ENCODE measurements at regions not wholly inside any gene's neighbourhood (a gene's known extent, or its start where the extent isn't known, plus 50 kb on each side); places are given as distances from the start of the nearest gene placed in this dataset.
"Not testable (repeated sequence)": the region's sequence is repeated elsewhere in the genome, so short reads cannot be mapped to it uniquely, and the experiment has no call there.

DNA sequence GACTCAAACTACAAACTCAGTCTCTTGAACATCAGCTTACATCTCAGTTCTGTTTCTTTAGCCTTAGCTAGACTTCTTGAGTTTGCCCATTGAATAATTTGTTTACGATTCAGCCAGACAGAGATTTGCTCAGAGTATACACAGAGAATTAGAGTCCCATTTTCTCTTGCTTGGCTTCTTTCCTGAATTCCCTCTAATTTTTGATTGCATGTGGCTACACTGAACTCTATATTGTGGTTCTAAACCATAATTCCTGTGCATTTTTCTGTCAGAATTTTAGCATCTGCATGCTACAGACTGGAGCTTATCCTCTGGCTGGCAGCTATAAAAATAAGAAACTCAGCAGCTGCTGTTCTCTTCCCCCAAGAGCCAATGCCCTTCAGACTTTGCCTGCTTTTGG lies 354.9 kb downstream of the MDFIC start:
- no peak overlapping the region for H3K9ac ChIP-seq (ENCODE audit: low read length)
- H3K27me3 ChIP-seq (ENCODE audit: control insufficient read depth, insufficient read depth, low read length), result no peaks in the 10 kb centered on the region
- H3K4me3 ChIP-seq (ENCODE audit: low read length), result no peak overlapping the region
- H3K4me1 ChIP-seq (ENCODE audit: control insufficient read depth, low read depth, low read length), result no peaks in the 10 kb centered on the region
- no peaks in the 10 kb centered on the region for H3K9me3 ChIP-seq (ENCODE audit: control insufficient read depth, low read depth, low read length)
- H3K27ac ChIP-seq (ENCODE audit: low read length), result no peak overlapping the region
- no peaks in the 10 kb centered on the region for H3K36me3 ChIP-seq (ENCODE audit: control insufficient read depth, low read depth, low read length)

DNA sequence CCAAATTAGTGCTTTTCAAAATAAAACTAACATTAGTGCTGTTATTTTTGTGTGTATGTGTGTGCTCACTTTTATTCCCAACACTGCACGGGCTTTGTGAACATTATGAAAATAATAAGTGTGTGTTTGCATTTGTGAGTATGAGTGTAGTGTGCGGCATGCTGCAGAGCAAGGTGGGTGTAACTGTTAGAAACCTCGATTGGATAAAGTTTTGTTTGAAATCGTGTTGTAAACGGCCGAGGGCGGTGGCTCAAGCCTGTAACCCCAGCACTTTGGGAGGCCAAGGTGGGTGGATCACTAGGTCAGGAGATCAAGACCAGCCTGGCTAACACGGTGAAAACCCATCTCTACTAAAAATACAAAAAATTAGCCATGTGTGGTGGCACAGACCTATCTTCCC lies 352.0 kb downstream of the MDFIC start:
- H3K9ac ChIP-seq (ENCODE audit: low read length); H3K9me3 ChIP-seq (ENCODE audit: control insufficient read depth, low read depth, low read length): not testable (repeated sequence)

DNA sequence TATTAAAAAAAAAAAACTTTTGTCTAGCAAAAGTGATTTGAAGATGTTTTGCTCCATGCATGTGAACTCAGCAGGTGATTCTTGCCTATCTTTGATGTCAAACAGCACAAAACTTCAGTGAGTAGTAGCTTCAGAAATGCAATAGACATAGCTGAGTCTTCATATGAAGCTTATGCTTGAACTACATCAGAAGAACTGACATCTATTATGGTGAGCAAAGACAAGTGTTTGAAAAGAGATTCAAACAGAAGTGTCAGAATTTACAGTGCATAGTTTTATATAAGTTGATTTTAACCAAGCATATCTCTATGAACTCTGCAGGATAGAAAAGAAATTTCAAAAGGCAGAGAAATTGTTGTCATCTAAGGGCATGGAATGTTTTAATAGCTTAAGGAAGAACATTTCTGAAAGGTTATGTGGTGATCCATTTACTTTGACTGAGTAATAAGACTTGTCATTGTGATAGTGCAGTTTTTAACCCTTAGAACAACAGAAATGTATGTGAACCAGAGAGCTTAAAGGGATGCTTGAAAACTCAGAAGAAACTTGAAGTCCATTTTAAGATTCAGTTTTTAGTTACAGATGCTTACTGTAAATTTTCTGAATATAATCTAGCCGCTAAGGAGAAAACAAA lies 351.4 kb downstream of the MDFIC start:
- Histone ChIP-seq H3K4me3 (ENCODE audit: low read length) (no peak overlapping the region), H3K27me3 (ENCODE audit: control insufficient read depth, insufficient read depth, low read length) (no peaks in the 10 kb centered on the region), H3K4me1 (ENCODE audit: control insufficient read depth, low read depth, low read length) (no peaks in the 10 kb centered on the region), H3K36me3 (ENCODE audit: control insufficient read depth, low read depth, low read length) (no peaks in the 10 kb centered on the region), H3K9ac (ENCODE audit: low read length) (no peak overlapping the region), H3K27ac (ENCODE audit: low read length) (no peak overlapping the region), H3K9me3 (ENCODE audit: control insufficient read depth, low read depth, low read length) (no peaks in the 10 kb centered on the region)

More for the DNA sequence above, 352.0 kb downstream of the MDFIC start:
- not testable (repeated sequence) for H3K27me3 ChIP-seq (ENCODE audit: control insufficient read depth, insufficient read depth, low read length); H3K27ac ChIP-seq (ENCODE audit: low read length); H3K4me1 ChIP-seq (ENCODE audit: control insufficient read depth, low read depth, low read length); H3K4me3 ChIP-seq (ENCODE audit: low read length); H3K36me3 ChIP-seq (ENCODE audit: control insufficient read depth, low read depth, low read length)

DNA sequence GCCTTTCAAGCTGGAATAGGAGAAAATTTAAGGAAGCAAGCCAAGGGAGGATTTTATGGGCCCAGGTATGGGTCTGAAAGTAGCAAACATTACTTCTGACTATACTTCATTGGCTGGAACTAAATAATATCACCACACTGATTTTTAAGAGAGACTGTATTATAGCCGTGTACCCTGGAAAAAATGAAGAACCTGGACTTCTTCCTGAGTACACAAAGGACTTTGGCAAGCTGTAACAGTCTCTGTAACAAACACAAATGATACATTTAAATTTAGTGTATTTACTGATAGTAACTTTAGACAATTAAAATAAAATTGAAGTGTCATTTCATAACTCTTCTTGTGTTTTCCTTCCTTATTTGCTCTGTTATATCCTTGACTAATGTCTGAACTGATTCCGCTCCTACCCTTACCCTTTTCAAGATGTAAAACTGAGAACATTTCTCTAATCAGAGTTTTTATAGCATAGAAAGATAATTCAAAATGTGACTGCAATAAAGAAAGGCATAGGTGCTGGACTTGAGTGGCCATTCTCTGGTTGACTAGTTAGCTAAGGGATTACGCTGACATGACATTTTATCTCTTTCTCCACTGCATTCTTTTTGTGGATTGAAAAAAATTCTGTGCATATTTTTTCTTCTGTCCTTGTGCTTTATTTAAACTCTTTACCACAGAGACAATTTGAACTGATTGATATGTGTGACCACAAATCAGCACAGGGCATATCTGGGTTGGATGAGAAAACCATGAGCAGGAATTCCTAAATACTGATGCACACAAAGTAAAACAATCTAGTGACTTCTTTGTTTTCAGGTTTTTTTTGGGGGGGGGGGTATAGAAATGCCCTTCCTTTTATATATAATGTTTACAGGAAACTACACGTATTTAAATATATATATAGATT lies 349.7 kb downstream of the MDFIC start:
- H3K4me1 ChIP-seq (ENCODE audit: control insufficient read depth, low read depth, low read length), result no peaks in the 10 kb centered on the region
- no peak overlapping the region for H3K27ac ChIP-seq (ENCODE audit: low read length)
- H3K4me3 ChIP-seq (ENCODE audit: low read length), result no peak overlapping the region
- H3K9me3 ChIP-seq (ENCODE audit: control insufficient read depth, low read depth, low read length), result no peaks in the 10 kb centered on the region
- no peaks in the 10 kb centered on the region for H3K27me3 ChIP-seq (ENCODE audit: control insufficient read depth, insufficient read depth, low read length)
- H3K9ac ChIP-seq (ENCODE audit: low read length), result no peak overlapping the region
- no peaks in the 10 kb centered on the region for H3K36me3 ChIP-seq (ENCODE audit: control insufficient read depth, low read depth, low read length)

DNA sequence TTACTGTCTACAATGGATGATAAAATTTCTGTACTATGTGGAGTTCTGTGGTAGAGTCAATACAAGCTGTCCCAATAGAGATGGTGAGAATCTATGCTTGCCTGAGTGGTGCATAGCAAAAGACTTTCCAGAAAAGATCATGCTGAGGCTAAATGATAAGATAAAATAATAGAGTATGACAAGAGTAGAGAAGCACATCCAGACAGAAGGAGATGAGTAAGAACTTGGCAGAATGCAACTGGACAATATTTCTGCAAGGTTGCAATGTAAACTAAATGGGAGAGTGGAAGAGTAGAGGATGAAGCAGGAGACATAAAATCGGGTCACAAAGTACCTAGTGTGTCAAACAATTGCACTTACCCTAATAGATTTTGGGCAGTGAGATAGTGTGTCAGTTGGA lies 347.6 kb downstream of the MDFIC start:
- Histone ChIP-seq H3K36me3 (ENCODE audit: control insufficient read depth, low read depth, low read length) (no peaks in the 10 kb centered on the region), H3K4me1 (ENCODE audit: control insufficient read depth, low read depth, low read length) (no peaks in the 10 kb centered on the region), H3K27me3 (ENCODE audit: control insufficient read depth, insufficient read depth, low read length) (no peaks in the 10 kb centered on the region), H3K27ac (ENCODE audit: low read length) (no peak overlapping the region), H3K9me3 (ENCODE audit: control insufficient read depth, low read depth, low read length) (no peaks in the 10 kb centered on the region), H3K4me3 (ENCODE audit: low read length) (no peak overlapping the region), H3K9ac (ENCODE audit: low read length) (no peak overlapping the region)

DNA sequence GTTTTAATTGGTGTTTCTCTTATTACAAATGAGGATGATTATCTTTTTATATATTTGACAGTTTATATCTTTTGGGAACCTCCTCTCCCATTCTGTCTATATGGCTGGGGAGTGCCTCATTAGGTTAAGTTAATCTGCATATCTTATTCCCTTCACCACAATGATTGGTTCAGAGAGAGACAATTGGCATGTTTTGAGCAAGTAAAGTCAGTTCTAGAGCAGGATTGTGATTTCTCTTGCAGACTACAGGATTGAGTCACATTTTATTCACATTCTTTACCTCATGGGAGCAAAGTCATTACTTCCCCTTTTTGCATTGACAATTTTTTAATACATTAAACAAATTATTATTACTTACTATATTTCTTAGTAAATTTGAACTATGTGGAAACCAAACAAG lies 345.6 kb downstream of the MDFIC start:
- H3K4me3 ChIP-seq (ENCODE audit: low read length), result no peak overlapping the region
- no peak overlapping the region for H3K27ac ChIP-seq (ENCODE audit: low read length)
- no peaks in the 10 kb centered on the region for H3K27me3 ChIP-seq (ENCODE audit: control insufficient read depth, insufficient read depth, low read length)
- no peaks in the 10 kb centered on the region for H3K4me1 ChIP-seq (ENCODE audit: control insufficient read depth, low read depth, low read length)
- no peaks in the 10 kb centered on the region for H3K9me3 ChIP-seq (ENCODE audit: control insufficient read depth, low read depth, low read length)
- H3K36me3 ChIP-seq (ENCODE audit: control insufficient read depth, low read depth, low read length), result no peaks in the 10 kb centered on the region
- H3K9ac ChIP-seq (ENCODE audit: low read length), result no peak overlapping the region

DNA sequence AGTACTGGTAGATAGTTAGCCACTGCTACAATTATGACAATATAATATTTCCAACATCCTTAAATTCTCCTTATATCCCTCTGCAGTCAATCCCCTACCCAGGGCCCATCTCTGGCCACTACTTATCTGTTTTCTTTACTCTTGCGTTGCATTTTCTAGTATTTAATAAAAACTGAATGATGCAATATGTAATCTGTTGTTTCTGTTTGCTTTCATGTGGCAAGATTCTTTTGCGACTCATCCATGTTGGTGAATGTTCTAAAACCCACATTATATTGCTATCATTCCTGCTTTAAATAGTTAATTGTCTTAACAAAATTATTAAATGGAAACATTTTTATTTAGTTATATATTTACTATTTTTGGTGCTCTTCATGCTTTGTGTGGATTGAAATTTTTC lies 338.5 kb downstream of the MDFIC start:
- H3K27ac ChIP-seq (ENCODE audit: low read length), result no peak overlapping the region
- H3K9me3 ChIP-seq (ENCODE audit: control insufficient read depth, low read depth, low read length), result no peaks in the 10 kb centered on the region
- no peak overlapping the region for H3K4me3 ChIP-seq (ENCODE audit: low read length)
- no peaks in the 10 kb centered on the region for H3K36me3 ChIP-seq (ENCODE audit: control insufficient read depth, low read depth, low read length)
- no peaks in the 10 kb centered on the region for H3K27me3 ChIP-seq (ENCODE audit: control insufficient read depth, insufficient read depth, low read length)
- no peak overlapping the region for H3K9ac ChIP-seq (ENCODE audit: low read length)
- no peaks in the 10 kb centered on the region for H3K4me1 ChIP-seq (ENCODE audit: control insufficient read depth, low read depth, low read length)

DNA sequence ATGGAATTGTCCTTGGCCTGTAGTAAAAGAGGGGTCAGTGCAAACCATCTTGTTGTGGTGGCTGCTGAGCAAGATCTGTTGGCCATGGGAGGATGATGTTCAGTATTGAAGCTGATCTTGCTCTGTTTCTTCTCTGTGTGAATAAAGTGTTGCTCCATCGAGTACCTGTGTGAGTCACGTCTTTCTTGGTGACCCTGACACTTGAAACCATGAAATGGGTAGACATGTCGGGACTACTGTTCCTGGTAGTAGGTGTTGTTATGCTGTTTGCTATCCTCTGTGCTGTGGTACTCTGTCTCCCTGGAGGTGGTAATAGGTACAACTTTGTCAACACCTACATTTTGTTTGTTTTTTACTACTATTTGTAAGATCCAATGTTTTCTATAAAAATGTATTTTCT lies 330.6 kb downstream of the MDFIC start:
- H3K9ac ChIP-seq (ENCODE audit: low read length), result no peak overlapping the region
- H3K4me1 ChIP-seq (ENCODE audit: control insufficient read depth, low read depth, low read length), result no peaks in the 10 kb centered on the region
- no peaks in the 10 kb centered on the region for H3K9me3 ChIP-seq (ENCODE audit: control insufficient read depth, low read depth, low read length)
- H3K4me3 ChIP-seq (ENCODE audit: low read length), result no peak overlapping the region
- no peak overlapping the region for H3K27ac ChIP-seq (ENCODE audit: low read length)
- no peaks in the 10 kb centered on the region for H3K36me3 ChIP-seq (ENCODE audit: control insufficient read depth, low read depth, low read length)
- no peaks in the 10 kb centered on the region for H3K27me3 ChIP-seq (ENCODE audit: control insufficient read depth, insufficient read depth, low read length)

DNA sequence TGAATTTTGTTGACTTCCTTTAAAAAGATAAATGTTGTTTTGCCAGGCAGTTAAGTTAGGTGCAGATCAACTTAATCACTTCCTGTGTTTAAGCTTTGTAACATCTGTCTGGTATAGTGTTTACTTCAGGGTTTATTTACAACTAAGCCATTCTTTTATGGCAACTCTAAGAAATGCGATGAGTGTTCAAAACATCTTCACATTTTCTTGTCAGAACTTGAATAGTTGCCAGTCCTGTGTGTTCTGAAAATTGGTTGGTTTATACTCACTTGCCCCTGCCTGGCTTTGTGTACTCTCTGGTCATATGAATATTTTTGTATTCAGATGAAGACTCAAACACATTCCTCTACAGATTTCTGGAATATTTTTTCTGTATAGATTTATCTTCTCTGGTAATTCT lies 327.2 kb downstream of the MDFIC start:
- Histone ChIP-seq H3K27me3 (ENCODE audit: control insufficient read depth, insufficient read depth, low read length) (no peaks in the 10 kb centered on the region), H3K36me3 (ENCODE audit: control insufficient read depth, low read depth, low read length) (no peaks in the 10 kb centered on the region), H3K9me3 (ENCODE audit: control insufficient read depth, low read depth, low read length) (no peaks in the 10 kb centered on the region), H3K4me1 (ENCODE audit: control insufficient read depth, low read depth, low read length) (no peaks in the 10 kb centered on the region), H3K9ac (ENCODE audit: low read length) (no peak overlapping the region), H3K4me3 (ENCODE audit: low read length) (no peak overlapping the region), H3K27ac (ENCODE audit: low read length) (no peak overlapping the region)

DNA sequence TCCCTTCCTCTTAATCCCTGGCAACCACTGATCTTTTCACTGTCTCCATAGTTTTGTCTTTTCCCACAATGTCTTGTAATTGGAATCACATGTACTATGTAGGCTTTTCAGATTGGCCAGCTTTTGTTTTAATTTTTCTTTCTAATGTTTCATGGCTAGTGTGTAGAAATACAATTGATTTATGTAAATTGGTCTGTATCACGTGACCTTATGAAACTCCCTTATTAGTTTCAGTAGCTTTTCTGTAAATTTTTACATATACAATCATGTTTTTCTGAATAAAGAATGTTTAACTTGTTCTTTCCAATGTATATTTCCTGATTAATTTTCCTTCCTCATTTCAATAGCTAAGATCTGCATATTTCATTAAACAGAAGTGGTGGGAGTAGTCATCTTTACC lies 319.3 kb downstream of the MDFIC start:
- Histone ChIP-seq H3K9ac (ENCODE audit: low read length) (no peak overlapping the region), H3K27me3 (ENCODE audit: control insufficient read depth, insufficient read depth, low read length) (no peaks in the 10 kb centered on the region), H3K4me1 (ENCODE audit: control insufficient read depth, low read depth, low read length) (no peaks in the 10 kb centered on the region), H3K9me3 (ENCODE audit: control insufficient read depth, low read depth, low read length) (no peaks in the 10 kb centered on the region), H3K4me3 (ENCODE audit: low read length) (no peak overlapping the region), H3K36me3 (ENCODE audit: control insufficient read depth, low read depth, low read length) (no peaks in the 10 kb centered on the region), H3K27ac (ENCODE audit: low read length) (no peak overlapping the region)

GRCh38 chr7:115240242-115240641 lies 318.3 kb downstream of the MDFIC start:
- Histone ChIP-seq H3K27ac (ENCODE audit: low read length) (no peak overlapping the region), H3K9me3 (ENCODE audit: control insufficient read depth, low read depth, low read length) (no peaks in the 10 kb centered on the region), H3K27me3 (ENCODE audit: control insufficient read depth, insufficient read depth, low read length) (no peaks in the 10 kb centered on the region), H3K4me3 (ENCODE audit: low read length) (no peak overlapping the region), H3K9ac (ENCODE audit: low read length) (no peak overlapping the region), H3K36me3 (ENCODE audit: control insufficient read depth, low read depth, low read length) (no peaks in the 10 kb centered on the region), H3K4me1 (ENCODE audit: control insufficient read depth, low read depth, low read length) (no peaks in the 10 kb centered on the region)

DNA sequence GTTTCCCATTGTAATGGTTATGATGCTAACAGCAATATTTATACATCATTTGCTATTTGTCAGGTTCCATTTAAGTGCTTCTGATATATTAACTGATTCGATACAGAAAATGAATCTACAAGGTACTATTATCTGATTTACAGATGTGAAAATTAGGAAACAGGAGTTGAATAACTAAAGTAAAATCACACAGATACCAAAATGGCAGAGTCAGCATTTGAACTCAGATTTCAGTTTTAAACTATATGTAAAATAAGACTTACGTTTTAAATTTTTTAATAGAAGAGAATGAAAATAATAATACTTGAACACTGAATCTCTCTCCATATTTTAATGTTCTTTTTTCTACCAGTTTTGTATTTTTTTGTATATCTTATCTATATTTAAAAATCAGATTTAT lies 313.2 kb downstream of the MDFIC start:
- Histone ChIP-seq H3K9ac (ENCODE audit: low read length) (no peak overlapping the region), H3K27me3 (ENCODE audit: control insufficient read depth, insufficient read depth, low read length) (peaks cover 16% of the 10 kb centered on the region), H3K36me3 (ENCODE audit: control insufficient read depth, low read depth, low read length) (no peaks in the 10 kb centered on the region), H3K4me3 (ENCODE audit: low read length) (no peak overlapping the region), H3K9me3 (ENCODE audit: control insufficient read depth, low read depth, low read length) (no peaks in the 10 kb centered on the region), H3K4me1 (ENCODE audit: control insufficient read depth, low read depth, low read length) (no peaks in the 10 kb centered on the region), H3K27ac (ENCODE audit: low read length) (no peak overlapping the region)

Measured in iPS-18a (cell line).